C4-2B (cell line): ENCODE measurements at regions not wholly inside any gene's neighbourhood (a gene's known extent, or its start where the extent isn't known, plus 50 kb on each side); places are given as distances from the start of the nearest gene placed in this dataset.

Source experiments
- H3K27ac ChIP-seq: fragments of 450-650 bp; 2 replicates; pipeline ENCODE4 v1.5.1; 2017
- CTCF ChIP-seq: fragments of 450-650 bp; conservative IDR thresholded peaks from 2 replicates; pipeline ENCODE4 v1.5.1; 2017; ENCODE audit warnings: mild to moderate bottlenecking
- ZFX ChIP-seq: fragments of 450-650 bp; IDR thresholded peaks from 2 replicates; pipeline ENCODE4 v1.6.1; 2017

GRCh38 chr14:85115921-85116320 is 414.0 kb upstream of the FLRT2 start:
- no peak for TF ChIP-seq CTCF
- no peak for TF ChIP-seq ZFX
- H3K27ac ChIP-seq, result no peak overlapping the region

- TF ChIP-seq ZFX (no peak), CTCF (no peak)
- no peak overlapping the region for H3K27ac ChIP-seq
These were observed 411.7 kb upstream of the FLRT2 start for GRCh38 chr14:85118274-85118673.

GRCh38 chr14:85122690-85123089 is 407.3 kb upstream of the FLRT2 start:
- H3K27ac ChIP-seq, result no peak overlapping the region
- TF ChIP-seq CTCF (no peak), ZFX (no peak)

GRCh38 chr14:85123755-85124154 is 406.2 kb upstream of the FLRT2 start:
- no peak for TF ChIP-seq ZFX
- no peak for TF ChIP-seq CTCF
- no peak overlapping the region for H3K27ac ChIP-seq

GRCh38 chr14:85124631-85125290 is 405.2 kb upstream of the FLRT2 start:
- no peak overlapping the region for H3K27ac ChIP-seq
- no peak for TF ChIP-seq CTCF
- no peak for TF ChIP-seq ZFX

GRCh38 chr14:85125291-85125670 is 404.7 kb upstream of the FLRT2 start:
- H3K27ac ChIP-seq, result no peak overlapping the region
- TF ChIP-seq ZFX (no peak), CTCF (no peak)

GRCh38 chr14:85129921-85130320 is 400.0 kb upstream of the FLRT2 start:
- TF ChIP-seq CTCF (no peak), ZFX (no peak)
- H3K27ac ChIP-seq, result no peak overlapping the region
